Brain microvascular endothelial cell (primary cell): ENCODE measurements at regions not wholly inside any gene's neighbourhood (a gene's known extent, or its start where the extent isn't known, plus 50 kb on each side); places are given as distances from the start of the nearest gene placed in this dataset.

Experiments
- DNase-seq: peaks from one replicate; pipeline ENCODE4 v3.0.0-alpha.2; 2020
- H3K27ac ChIP-seq: fragments of 250-450 bp; sonication (Bioruptor Pico); 2 replicates; pipeline ENCODE4 v1.5.1; 2020; ENCODE audit warnings: mild to moderate bottlenecking, moderate library complexity
- H3K27me3 ChIP-seq: fragments of 250-450 bp; sonication (Bioruptor Pico); replicated peaks from 2 replicates; pipeline ENCODE4 v1.5.1; 2020; ENCODE audit warnings: mild to moderate bottlenecking
- H3K36me3 ChIP-seq: fragments of 250-450 bp; sonication (Bioruptor Pico); replicated peaks from 2 replicates; pipeline ENCODE4 v1.5.1; 2020; ENCODE audit warnings: mild to moderate bottlenecking
- H3K4me3 ChIP-seq: 2 replicates; pipeline ENCODE4 v1.5.1; 2011; ENCODE audit warnings: low read depth, mild to moderate bottlenecking, control low read depth, low read length, moderate library complexity
- CTCF ChIP-seq: IDR thresholded peaks from 2 replicates; pipeline ENCODE4 v1.5.1; 2011; ENCODE audit warnings: low read depth, mild to moderate bottlenecking, moderate library complexity, low read length, control low read depth, inconsistent platforms; ENCODE audit errors: missing control alignments
- in situ Hi-C: cut with HindIII; loops from 2 replicates; pipeline ENCODE4 v1.10.0; 2017; ENCODE audit warnings: low sequenced_read_pairs, low pct_ligation_motif_present

- Histone ChIP-seq H3K36me3 (no peaks in the 10 kb centered on the region), H3K27ac (no peak overlapping the region), H3K4me3 (no peak overlapping the region), H3K27me3 (peaks cover 15% of the 10 kb centered on the region)
- TF ChIP-seq CTCF = no peak
- no peak for DNase-seq
- in situ Hi-C loops = no loop called here
Observed at GRCh38 chr22:27615408-27615807, 186.1 kb downstream of the MN1 start.

- H3K27me3 ChIP-seq = peaks cover 15% of the 10 kb centered on the region
- H3K4me3 ChIP-seq = no peak overlapping the region
- in situ Hi-C loops = no loop called here
- no peaks in the 10 kb centered on the region for H3K36me3 ChIP-seq
- no peak for TF ChIP-seq CTCF
- DNase-seq = no peak
- H3K27ac ChIP-seq = no peak overlapping the region
Observed at GRCh38 chr22:27616033-27616432, 185.5 kb downstream of the MN1 start.

- Histone ChIP-seq H3K27me3 (peaks cover 15% of the 10 kb centered on the region), H3K27ac (no peak overlapping the region), H3K4me3 (no peak overlapping the region), H3K36me3 (no peaks in the 10 kb centered on the region)
- DNase-seq = no peak
- in situ Hi-C loops = no loop called here
- peak; percentile 9 for TF ChIP-seq CTCF
Observed at GRCh38 chr22:27617214-27617881, 184.2 kb downstream of the MN1 start.

- no peak for TF ChIP-seq CTCF
Observed at GRCh38 chr22:27620367-27621154, 181.0 kb downstream of the MN1 start.

GRCh38 chr22:27621486-27622070, 180.0 kb downstream of the MN1 start:
- Histone ChIP-seq H3K27ac (no peak overlapping the region), H3K36me3 (no peaks in the 10 kb centered on the region), H3K4me3 (no peak overlapping the region), H3K27me3 (no peaks in the 10 kb centered on the region)
- DNase-seq = no peak
- in situ Hi-C loops = no loop called here
- TF ChIP-seq CTCF = no peak

More at GRCh38 chr22:27620367-27621154, 181.0 kb downstream of the MN1 start:
- H3K4me3 ChIP-seq = no peak overlapping the region
- no peaks in the 10 kb centered on the region for H3K27me3 ChIP-seq
- no peak overlapping the region for H3K27ac ChIP-seq
- in situ Hi-C loops = no loop called here
- no peak for DNase-seq
- H3K36me3 ChIP-seq = no peaks in the 10 kb centered on the region
